Suprapubic skin (tissue), 4 donors: ENCODE measurements at regions not wholly inside any gene's neighbourhood (a gene's known extent, or its start where the extent isn't known, plus 50 kb on each side); places are given as distances from the start of the nearest gene placed in this dataset.

Experiments used
- DNase-seq, 2 donors: peaks; one replicate each; pipeline ENCODE4 v3.0.0-alpha.2; 2019; ENCODE audit warnings: low spot score in 2 of 2
- H3K27ac ChIP-seq: fragments of 200-600 bp; sonication (generic); one replicate; pipeline ENCODE4 v1.5.1; 2019
- H3K27me3 ChIP-seq: fragments of 200-600 bp; sonication (generic); one replicate; pipeline ENCODE4 v1.5.1; 2019
- H3K36me3 ChIP-seq: fragments of 200-600 bp; sonication (generic); one replicate; pipeline ENCODE4 v1.5.1; 2019
- H3K4me1 ChIP-seq: fragments of 200-600 bp; sonication (generic); one replicate; pipeline ENCODE4 v1.5.1; 2019
- H3K4me3 ChIP-seq: fragments of 200-600 bp; sonication (generic); one replicate; pipeline ENCODE4 v1.5.1; 2019; ENCODE audit warnings: mild to moderate bottlenecking
- H3K9me3 ChIP-seq: fragments of 200-600 bp; sonication (generic); one replicate; pipeline ENCODE4 v1.5.1; 2019
- EP300 ChIP-seq: sonication (generic); formaldehyde crosslinking; IDR thresholded peaks from one replicate; pipeline ENCODE4 v1.6.1; 2017; ENCODE audit warnings: antibody characterized with exemption
- POLR2A ChIP-seq, 2 donors: fragments of 450-650 bp; IDR thresholded peaks; one replicate each; pipeline ENCODE4 v1.6.1; 2017; ENCODE audit warnings: antibody characterized with exemption in 2 of 2, mild to moderate bottlenecking in 2 of 2, moderate library complexity in 2 of 2
- POLR2AphosphoS5 ChIP-seq, 3 donors: sonication (generic); formaldehyde crosslinking; IDR thresholded peaks; one replicate each; pipeline ENCODE4 v1.6.1; 2017; ENCODE audit warnings: antibody characterized with exemption in 3 of 3
- WGBS: methylation state at CpG from one replicate; pipeline ENCODE4 v1.1.5; 2018; 5-methylcytosine and 5-hydroxymethylcytosine counted together
- TF ChIP-seq, protein P1 (sequence below), 2 donors: fragments of 200-600 bp in 1 of 2; fragments of 450-650 bp in 1 of 2; sonication (generic) in 1 of 2; IDR thresholded peaks; one replicate each; pipeline ENCODE4 v1.5.1; 2016 to 2019; ENCODE audit warnings: antibody characterized with exemption in 2 of 2, mild to moderate bottlenecking in 1 of 2, moderate library complexity in 1 of 2

- no peaks in the 10 kb centered on the region for H3K27me3 ChIP-seq
- 38% methylated on average over 1 of the region's 1 CpG for WGBS
- no peaks in the 10 kb centered on the region for H3K4me1 ChIP-seq
- no peak for DNase-seq
- no peak for TF ChIP-seq EP300
- TF ChIP-seq POLR2A (IDR thresholded peaks at IDR 0.05), result no peak
- TF ChIP-seq, protein P1, sequence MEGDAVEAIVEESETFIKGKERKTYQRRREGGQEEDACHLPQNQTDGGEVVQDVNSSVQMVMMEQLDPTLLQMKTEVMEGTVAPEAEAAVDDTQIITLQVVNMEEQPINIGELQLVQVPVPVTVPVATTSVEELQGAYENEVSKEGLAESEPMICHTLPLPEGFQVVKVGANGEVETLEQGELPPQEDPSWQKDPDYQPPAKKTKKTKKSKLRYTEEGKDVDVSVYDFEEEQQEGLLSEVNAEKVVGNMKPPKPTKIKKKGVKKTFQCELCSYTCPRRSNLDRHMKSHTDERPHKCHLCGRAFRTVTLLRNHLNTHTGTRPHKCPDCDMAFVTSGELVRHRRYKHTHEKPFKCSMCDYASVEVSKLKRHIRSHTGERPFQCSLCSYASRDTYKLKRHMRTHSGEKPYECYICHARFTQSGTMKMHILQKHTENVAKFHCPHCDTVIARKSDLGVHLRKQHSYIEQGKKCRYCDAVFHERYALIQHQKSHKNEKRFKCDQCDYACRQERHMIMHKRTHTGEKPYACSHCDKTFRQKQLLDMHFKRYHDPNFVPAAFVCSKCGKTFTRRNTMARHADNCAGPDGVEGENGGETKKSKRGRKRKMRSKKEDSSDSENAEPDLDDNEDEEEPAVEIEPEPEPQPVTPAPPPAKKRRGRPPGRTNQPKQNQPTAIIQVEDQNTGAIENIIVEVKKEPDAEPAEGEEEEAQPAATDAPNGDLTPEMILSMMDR (IDR thresholded peaks at IDR 0.05), result no peak
- no peak for TF ChIP-seq POLR2AphosphoS5 (IDR thresholded peaks at IDR 0.05)
- no peaks in the 10 kb centered on the region for H3K9me3 ChIP-seq
- H3K36me3 ChIP-seq, result no peaks in the 10 kb centered on the region
- H3K4me3 ChIP-seq, result no peak overlapping the region
- no peak overlapping the region for H3K27ac ChIP-seq
Observed at GRCh38 chr5:88092358-88092757, 176.3 kb downstream of the TMEM161B start.

GRCh38 chr5:88090506-88090905, 178.1 kb downstream of the TMEM161B start:
- TF ChIP-seq POLR2AphosphoS5 (IDR thresholded peaks at IDR 0.05) (no peak), EP300 (no peak), POLR2A (IDR thresholded peaks at IDR 0.05) (no peak)
- TF ChIP-seq, protein P1 (IDR thresholded peaks at IDR 0.05), result no peak
- H3K36me3 ChIP-seq, result no peaks in the 10 kb centered on the region
- no peaks in the 10 kb centered on the region for H3K4me1 ChIP-seq
- H3K27me3 ChIP-seq, result no peaks in the 10 kb centered on the region
- H3K4me3 ChIP-seq, result no peak overlapping the region
- DNase-seq, result no peak
- WGBS, result 83% methylated on average over 2 of the region's 2 CpGs
- no peak overlapping the region for H3K27ac ChIP-seq
- H3K9me3 ChIP-seq, result no peaks in the 10 kb centered on the region

GRCh38 chr5:88089719-88090390, 178.8 kb downstream of the TMEM161B start:
- Histone ChIP-seq H3K27ac (no peak overlapping the region), H3K4me3 (no peak overlapping the region), H3K9me3 (no peaks in the 10 kb centered on the region), H3K36me3 (no peaks in the 10 kb centered on the region), H3K4me1 (no peaks in the 10 kb centered on the region), H3K27me3 (no peaks in the 10 kb centered on the region)
- 65% methylated on average over 7 of the region's 7 CpGs for WGBS
- TF ChIP-seq EP300, result no peak
- TF ChIP-seq POLR2AphosphoS5 (IDR thresholded peaks at IDR 0.05), result no peak
- TF ChIP-seq, protein P1 (IDR thresholded peaks at IDR 0.05), result no peak
- TF ChIP-seq POLR2A (IDR thresholded peaks at IDR 0.05), result no peak
- DNase-seq, result no peak

DNA sequence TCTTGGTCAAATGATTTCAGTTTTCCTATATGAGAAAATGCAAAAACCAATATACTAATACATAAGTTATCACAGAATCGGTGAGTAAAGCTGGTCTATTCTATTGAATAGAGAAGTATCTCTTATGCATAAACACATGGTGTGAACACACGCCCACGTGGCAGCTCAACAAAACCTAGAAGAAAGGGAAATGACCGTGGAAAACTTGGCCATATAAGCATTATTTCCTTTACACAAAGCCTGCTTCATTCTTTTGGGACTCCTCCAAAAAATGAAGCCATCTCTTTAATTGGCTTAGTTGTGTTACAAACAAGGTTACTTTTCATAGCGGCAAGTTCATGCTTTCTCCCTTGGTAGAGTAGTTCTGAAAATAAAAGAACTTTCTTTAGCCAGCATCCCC, 183.2 kb downstream of the TMEM161B start:
- Histone ChIP-seq H3K4me3 (no peak overlapping the region), H3K4me1 (no peaks in the 10 kb centered on the region), H3K9me3 (no peaks in the 10 kb centered on the region), H3K27ac (no peak overlapping the region), H3K36me3 (no peaks in the 10 kb centered on the region), H3K27me3 (no peaks in the 10 kb centered on the region)
- no peak for DNase-seq
- TF ChIP-seq, protein P1 (IDR thresholded peaks at IDR 0.05), result no peak
- TF ChIP-seq POLR2A (IDR thresholded peaks at IDR 0.05), result no peak
- no peak for TF ChIP-seq EP300
- TF ChIP-seq POLR2AphosphoS5 (IDR thresholded peaks at IDR 0.05), result no peak
- WGBS, result 62% methylated on average over 5 of the region's 5 CpGs

DNA sequence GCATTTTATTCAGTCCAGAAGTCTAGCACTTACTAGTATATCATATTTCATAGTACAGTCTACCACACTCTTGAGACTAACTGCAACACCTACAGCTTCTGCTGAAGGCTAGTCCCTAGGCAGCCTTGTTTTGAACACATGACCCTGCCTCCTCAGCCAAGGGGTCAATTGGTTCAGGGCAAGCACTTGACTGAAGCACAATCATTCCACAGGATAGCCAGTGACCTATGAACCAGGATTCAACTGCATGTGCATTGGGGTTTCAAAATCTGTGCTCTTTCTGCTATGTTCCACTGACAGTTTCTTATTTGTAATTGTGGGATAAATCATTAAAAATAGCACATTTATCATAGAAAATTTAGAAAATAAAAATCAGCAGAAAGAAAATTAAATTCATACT, 186.8 kb downstream of the TMEM161B start:
- no peaks in the 10 kb centered on the region for H3K36me3 ChIP-seq
- H3K4me1 ChIP-seq, result no peaks in the 10 kb centered on the region
- H3K27me3 ChIP-seq, result no peaks in the 10 kb centered on the region
- H3K27ac ChIP-seq, result no peak overlapping the region
- no peak for DNase-seq
- no peak overlapping the region for H3K4me3 ChIP-seq
- TF ChIP-seq, protein P1 (IDR thresholded peaks at IDR 0.05), result no peak
- TF ChIP-seq POLR2AphosphoS5 (IDR thresholded peaks at IDR 0.05) (no peak), POLR2A (IDR thresholded peaks at IDR 0.05) (no peak), EP300 (no peak)
- H3K9me3 ChIP-seq, result peaks cover 5% of the 10 kb centered on the region
